ENCODE measurements at regions not wholly inside any gene's neighbourhood (a gene's known extent, or its start where the extent isn't known, plus 50 kb on each side); places are given as distances from the start of the nearest gene placed in this dataset.

GRCh38 chr18:54717673-54718407, 110.4 kb upstream of the RAB27B start:
- DNase-seq, result peak; percentile 30

GRCh38 chr18:54718408-54718773, 109.9 kb upstream of the RAB27B start:
- no peak for DNase-seq

DNA sequence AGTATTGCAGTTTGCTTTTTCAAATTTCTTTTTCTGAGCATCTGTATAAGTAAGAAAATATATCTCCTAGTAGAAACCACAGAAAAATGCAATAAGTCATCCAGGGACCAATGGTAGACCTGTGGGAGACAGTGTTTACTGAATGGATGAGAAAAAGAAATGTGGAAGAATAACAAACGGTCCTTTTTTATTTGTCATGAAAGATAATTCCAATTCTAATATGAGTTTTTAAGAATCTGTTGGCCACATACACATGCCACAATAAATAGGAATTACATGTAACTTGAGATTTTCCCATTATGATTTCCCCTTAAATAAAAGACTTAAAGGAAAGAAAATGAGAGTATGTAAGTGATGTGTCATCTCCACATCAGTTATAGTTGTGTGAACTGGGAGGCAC, 107.7 kb upstream of the RAB27B start:
- no peak for DNase-seq

GRCh38 chr18:54726143-54726542, 102.1 kb upstream of the RAB27B start:
- DNase-seq, result no peak

- DNase-seq, result no peak
Observed at GRCh38 chr18:54734059-54734458, 94.2 kb upstream of the RAB27B start.

GRCh38 chr18:54736981-54737380, 91.3 kb upstream of the RAB27B start:
- DNase-seq, result no peak

DNA sequence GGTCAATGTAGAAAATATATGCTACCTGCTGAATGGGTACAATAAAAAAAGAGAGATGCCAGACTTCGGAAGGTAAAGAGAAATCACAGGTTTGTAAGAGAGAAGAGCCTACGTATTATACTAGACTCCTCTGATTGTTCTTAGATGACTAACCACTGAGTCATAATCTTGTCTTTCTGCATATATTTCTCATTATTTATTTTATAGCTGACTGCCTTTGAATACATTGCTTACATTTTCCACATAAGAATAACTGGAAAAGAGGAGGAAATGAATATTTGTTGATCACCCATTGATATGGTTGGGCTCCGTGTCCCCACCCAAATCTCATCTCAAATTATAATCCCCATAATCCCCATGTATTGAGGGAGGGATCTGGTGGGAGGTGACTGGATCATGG, 90.3 kb upstream of the RAB27B start:
- DNase-seq, result no peak

GRCh38 chr18:54739476-54739875, 88.8 kb upstream of the RAB27B start:
- no peak for DNase-seq

- DNase-seq, result no peak
Observed at GRCh38 chr18:54740136-54740846, 88.0 kb upstream of the RAB27B start.

GRCh38 chr18:54742120-54742519, 86.2 kb upstream of the RAB27B start:
- DNase-seq, result no peak

DNA sequence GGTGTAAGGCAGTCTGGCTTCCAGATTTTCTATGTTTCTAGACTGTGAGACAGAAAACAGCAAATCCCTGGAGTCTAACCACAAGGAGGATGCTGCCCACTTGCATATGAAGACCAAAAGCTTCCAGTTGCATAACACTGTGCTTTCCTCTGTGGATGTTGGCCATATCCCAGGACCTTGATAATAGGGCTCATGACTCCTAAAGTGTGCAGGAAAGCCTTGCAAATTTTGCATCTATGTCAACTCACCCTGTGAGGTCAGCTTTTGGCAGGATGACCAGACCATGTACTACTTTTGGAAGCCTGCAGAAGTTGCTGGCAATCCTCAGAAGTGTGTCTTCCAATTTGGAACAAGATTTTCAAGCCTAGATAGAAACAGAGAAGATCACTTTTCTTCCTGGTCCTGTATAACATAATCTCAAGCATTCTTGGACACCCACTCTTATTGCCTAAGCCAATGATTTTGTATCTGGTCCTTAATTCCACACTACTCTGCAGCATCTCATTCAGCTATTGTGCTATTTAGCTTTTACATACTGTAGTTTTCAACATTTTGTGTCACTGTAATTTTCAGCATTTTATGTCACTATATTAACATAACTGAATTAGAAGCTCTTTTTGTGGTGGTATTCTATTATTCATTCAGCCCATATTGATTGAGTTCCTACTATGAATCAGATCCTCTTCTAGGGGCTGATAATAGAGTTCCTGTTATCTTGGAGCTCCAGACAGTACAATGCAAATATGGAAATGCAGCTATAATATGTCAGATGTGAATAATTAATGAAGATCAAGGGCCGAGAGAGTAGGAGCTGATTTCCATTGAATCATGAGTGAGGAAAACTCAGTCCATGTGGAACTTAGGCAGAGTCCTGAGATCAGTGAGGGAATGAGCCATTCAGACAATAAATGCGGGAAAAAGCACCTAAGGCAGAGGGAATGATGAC, 85.3 kb upstream of the RAB27B start:
- DNase-seq, result peak; percentile 88

GRCh38 chr18:54743605-54743995, 84.7 kb upstream of the RAB27B start:
- DNase-seq, result no peak

GRCh38 chr18:54749291-54749690, 79.0 kb upstream of the RAB27B start:
- no peak for DNase-seq

DNA sequence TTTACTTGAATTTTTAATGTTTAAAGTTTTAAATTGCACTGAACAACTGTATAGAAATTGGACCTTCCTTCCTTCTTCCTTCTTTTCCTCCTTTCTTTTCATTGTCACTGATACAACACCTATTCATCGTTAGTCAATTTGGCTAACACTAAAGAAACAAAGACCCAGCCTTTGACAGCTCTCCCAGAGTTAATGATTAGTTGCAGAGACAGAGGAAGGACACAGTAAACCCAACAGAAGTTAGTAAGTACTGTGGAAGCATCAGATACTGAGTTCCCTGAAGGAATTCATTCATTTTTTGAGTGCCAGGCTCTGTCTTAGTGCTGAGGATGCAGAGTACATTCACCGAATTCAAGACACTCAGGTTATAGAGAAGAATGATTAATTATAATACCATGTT, 77.9 kb upstream of the RAB27B start:
- no peak for DNase-seq

GRCh38 chr18:54752185-54752584, 76.1 kb upstream of the RAB27B start:
- DNase-seq, result no peak

- DNase-seq, result no peak
Observed at GRCh38 chr18:54755456-54755855, 72.8 kb upstream of the RAB27B start.

- DNase-seq, result no peak
Observed at GRCh38 chr18:54762386-54762785, 65.9 kb upstream of the RAB27B start.

DNA sequence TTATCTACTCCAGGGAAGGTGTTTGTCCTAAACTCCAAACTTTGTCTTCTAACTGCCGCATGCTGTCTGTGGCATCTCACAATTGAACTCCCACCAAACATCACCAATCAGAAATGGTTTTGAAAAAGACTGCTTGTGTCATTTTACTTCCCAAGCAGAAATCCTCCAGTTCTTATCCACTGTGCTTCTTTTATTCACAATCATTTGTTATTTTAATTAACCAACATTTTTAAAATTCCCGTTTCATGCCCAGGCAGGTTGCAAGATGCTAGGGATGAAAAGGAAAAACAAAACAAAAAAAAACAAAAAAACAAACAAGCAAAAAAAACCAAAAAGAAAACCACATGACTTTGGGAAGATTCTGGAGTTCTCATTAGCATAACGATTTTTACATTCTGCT, 63.5 kb upstream of the RAB27B start:
- DNase-seq, result no peak

- no peak for DNase-seq
Observed at GRCh38 chr18:54765636-54766375, 62.5 kb upstream of the RAB27B start.

DNA sequence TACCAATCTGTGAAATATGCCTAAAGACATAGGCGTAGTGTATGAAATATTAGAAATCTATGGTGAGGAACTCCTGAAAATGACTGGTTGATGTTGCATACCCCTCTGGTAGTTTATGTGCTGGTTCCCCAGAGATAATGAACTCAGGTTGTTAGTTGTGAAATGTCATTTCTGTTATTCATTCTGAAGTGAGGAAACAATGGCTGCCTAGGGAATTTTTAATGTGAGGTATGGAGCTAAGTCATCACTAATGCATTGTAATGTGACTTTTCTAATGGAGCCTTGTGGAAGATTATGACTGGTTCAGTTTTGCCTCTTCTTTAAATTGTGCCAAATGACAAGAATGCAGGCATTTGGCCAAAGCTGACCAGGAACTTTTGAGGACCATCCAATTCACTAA, 61.6 kb upstream of the RAB27B start:
- DNase-seq, result no peak

- no peak for DNase-seq
Observed at GRCh38 chr18:54767098-54767497, 61.2 kb upstream of the RAB27B start.

DNA sequence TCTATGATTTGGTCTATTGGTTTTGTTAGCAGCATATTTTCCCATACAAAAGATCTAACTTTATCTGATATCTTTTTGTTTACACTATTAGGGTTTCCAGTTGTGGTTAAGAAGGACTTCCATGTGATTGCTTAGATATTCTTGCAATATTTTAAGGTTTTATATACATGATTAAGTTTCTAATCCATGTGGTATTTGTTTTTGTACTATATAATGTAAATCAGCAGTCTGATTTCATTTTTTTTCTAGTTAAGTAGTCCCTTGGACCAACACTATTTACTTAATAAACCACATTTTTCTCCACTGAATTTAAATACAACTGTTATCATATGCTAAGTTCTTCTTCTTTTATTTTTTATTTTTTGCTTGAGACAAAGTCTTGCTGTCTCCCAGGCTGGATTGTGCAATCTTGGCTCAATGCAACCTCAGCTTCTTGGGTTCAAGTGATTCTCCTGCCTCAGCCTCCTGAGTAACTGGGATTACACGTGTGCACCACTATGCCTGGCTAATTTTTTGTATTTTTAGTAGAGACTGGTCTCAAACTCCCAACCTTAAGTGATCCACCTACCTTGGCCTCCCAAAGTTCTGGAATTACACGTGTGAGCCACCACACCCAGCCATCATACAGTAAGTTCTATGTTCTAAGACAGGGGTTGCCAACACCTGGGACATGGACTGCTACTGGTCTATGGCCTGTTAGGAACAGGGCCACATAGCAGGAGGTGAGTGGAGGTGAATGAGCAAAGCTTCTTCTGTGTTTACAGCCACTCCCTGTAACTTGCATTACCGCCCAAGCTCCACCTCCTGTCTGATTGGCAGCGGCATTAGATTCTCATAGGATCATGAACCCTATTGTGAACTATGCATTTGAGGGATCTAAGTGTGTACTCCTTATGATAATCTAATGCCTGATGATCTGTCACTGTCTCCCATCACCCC, 58.5 kb upstream of the RAB27B start:
- DNase-seq, result no peak
